ENCODE measurements at regions not wholly inside any gene's neighbourhood (a gene's known extent, or its start where the extent isn't known, plus 50 kb on each side); places are given as distances from the start of the nearest gene placed in this dataset.

- ChIA-PET CTCF (interaction anchor here (1.2 kb wide), 1 partner anchor 59 kb away, joined by 3 read pairs; no protein-coding TSS in a partner anchor), POLR2A (no interaction called here)
- DNase-seq (ENCODE audit: extremely low spot score), result no peak
These were observed 84.7 kb downstream of the GLI2 start for GRCh38 chr2:120820263-120820952.

GRCh38 chr2:120820953-120821279 is 85.2 kb downstream of the GLI2 start:
- CTCF ChIA-PET, result no interaction called here

More at GRCh38 chr2:120820263-120820952, 84.7 kb downstream of the GLI2 start:
- TF ChIP-seq FOXA1 (IDR thresholded peaks at IDR 0.05) (no peak), ARNT (IDR thresholded peaks at IDR 0.05) (no peak), NFRKB (IDR thresholded peaks at IDR 0.05) (no peak), L3MBTL2 (conservative IDR thresholded peaks at IDR 0.05) (no peak), FOXK2 (IDR thresholded peaks at IDR 0.05) (no peak), BHLHE40 (IDR thresholded peaks at IDR 0.05; ENCODE audit: borderline replicate concordance) (no peak)

GRCh38 chr2:120821446-120822160 is 85.9 kb downstream of the GLI2 start:
- no peak for DNase-seq (ENCODE audit: extremely low spot score)
- ChIA-PET CTCF (interaction anchor here (0.6 kb wide), 1 partner anchor 753 kb away, joined by 3 read pairs; no protein-coding TSS in a partner anchor), POLR2A (interaction anchor here (1.4 kb wide), 1 partner anchor 84 kb away, joined by 3 read pairs; no protein-coding TSS in a partner anchor)
- no peak for TF ChIP-seq ELF4 (IDR thresholded peaks at IDR 0.05)
- TF ChIP-seq FOXA1 (IDR thresholded peaks at IDR 0.05), result no peak
- no peak for TF ChIP-seq FOXM1 (IDR thresholded peaks at IDR 0.05; ENCODE audit: borderline replicate concordance)
- TF ChIP-seq FOXK2 (IDR thresholded peaks at IDR 0.05), result no peak
- no peak for TF ChIP-seq LEF1 (IDR thresholded peaks at IDR 0.05; ENCODE audit: borderline replicate concordance)
- no peak for TF ChIP-seq TARDBP (IDR thresholded peaks at IDR 0.05)

More at GRCh38 chr2:120820953-120821279, 85.2 kb downstream of the GLI2 start:
- TF ChIP-seq LEF1 (IDR thresholded peaks at IDR 0.05; ENCODE audit: borderline replicate concordance) (no peak), FOXK2 (IDR thresholded peaks at IDR 0.05) (no peak), HDGF (IDR thresholded peaks at IDR 0.05; ENCODE audit: borderline replicate concordance) (no peak), ZNF384 (IDR thresholded peaks at IDR 0.05) (no peak), SUZ12 (IDR thresholded peaks at IDR 0.05) (no peak), FOXA1 (IDR thresholded peaks at IDR 0.05) (no peak), ELF4 (IDR thresholded peaks at IDR 0.05) (no peak), FOXM1 (IDR thresholded peaks at IDR 0.05; ENCODE audit: borderline replicate concordance) (no peak)
- POLR2A ChIA-PET, result no interaction called here
- no peak for DNase-seq (ENCODE audit: extremely low spot score)

GRCh38 chr2:120822933-120823332 is 87.3 kb downstream of the GLI2 start:
- CTCF ChIA-PET, result interaction anchor here (0.6 kb wide), 1 partner anchor 216 kb away, joined by 3 read pairs; no protein-coding TSS in a partner anchor
- DNase-seq (ENCODE audit: extremely low spot score), result no peak
- POLR2A ChIA-PET, result interaction anchor here (1.4 kb wide), 1 partner anchor 86 kb away, joined by 3 read pairs; no protein-coding TSS in a partner anchor
- TF ChIP-seq CTBP1 (IDR thresholded peaks at IDR 0.05; ENCODE audit: borderline replicate concordance) (no peak), SP1 (IDR thresholded peaks at IDR 0.05) (no peak), PKNOX1 (IDR thresholded peaks at IDR 0.05) (no peak), ARNT (IDR thresholded peaks at IDR 0.05) (no peak), HDGF (IDR thresholded peaks at IDR 0.05; ENCODE audit: borderline replicate concordance) (no peak), ZNF384 (IDR thresholded peaks at IDR 0.05) (no peak), NFRKB (IDR thresholded peaks at IDR 0.05) (no peak), FOXA1 (IDR thresholded peaks at IDR 0.05) (no peak), SUZ12 (IDR thresholded peaks at IDR 0.05) (no peak), FOXK2 (IDR thresholded peaks at IDR 0.05) (no peak), TARDBP (IDR thresholded peaks at IDR 0.05) (no peak), BHLHE40 (IDR thresholded peaks at IDR 0.05; ENCODE audit: borderline replicate concordance) (no peak), L3MBTL2 (conservative IDR thresholded peaks at IDR 0.05) (no peak), FOXM1 (IDR thresholded peaks at IDR 0.05; ENCODE audit: borderline replicate concordance) (no peak)

- POLR2A ChIA-PET, result no interaction called here
- no peak for DNase-seq (ENCODE audit: extremely low spot score)
- no peak for TF ChIP-seq ZNF384 (IDR thresholded peaks at IDR 0.05)
- TF ChIP-seq HDGF (IDR thresholded peaks at IDR 0.05; ENCODE audit: borderline replicate concordance), result no peak
- no peak for TF ChIP-seq PKNOX1 (IDR thresholded peaks at IDR 0.05)
- TF ChIP-seq LEF1 (IDR thresholded peaks at IDR 0.05; ENCODE audit: borderline replicate concordance), result no peak
- no peak for TF ChIP-seq FOXM1 (IDR thresholded peaks at IDR 0.05; ENCODE audit: borderline replicate concordance)
- TF ChIP-seq FOXK2 (IDR thresholded peaks at IDR 0.05), result no peak
- no peak for TF ChIP-seq FOXA1 (IDR thresholded peaks at IDR 0.05)
- TF ChIP-seq BHLHE40 (IDR thresholded peaks at IDR 0.05; ENCODE audit: borderline replicate concordance), result no peak
- TF ChIP-seq TARDBP (IDR thresholded peaks at IDR 0.05), result no peak
- TF ChIP-seq ARNT (IDR thresholded peaks at IDR 0.05), result no peak
- CTCF ChIA-PET, result no interaction called here
These were observed 87.9 kb downstream of the GLI2 start for GRCh38 chr2:120823551-120823950.

- ChIA-PET CTCF (interaction anchor here (0.6 kb wide), 1 partner anchor 132 kb away, joined by 3 read pairs; no protein-coding TSS in a partner anchor), POLR2A (no interaction called here)
- TF ChIP-seq PKNOX1 (IDR thresholded peaks at IDR 0.05) (no peak), SP1 (IDR thresholded peaks at IDR 0.05) (no peak), NFRKB (IDR thresholded peaks at IDR 0.05) (no peak), ELF4 (IDR thresholded peaks at IDR 0.05) (no peak), FOXA1 (IDR thresholded peaks at IDR 0.05) (no peak), FOXK2 (IDR thresholded peaks at IDR 0.05) (no peak)
- no peak for DNase-seq (ENCODE audit: extremely low spot score)
These were observed 88.6 kb downstream of the GLI2 start for GRCh38 chr2:120824246-120824645.
